PC-3 (cell line): ENCODE measurements at regions not wholly inside any gene's neighbourhood (a gene's known extent, or its start where the extent isn't known, plus 50 kb on each side); places are given as distances from the start of the nearest gene placed in this dataset.

Source experiments
- ATAC-seq: fragments of 200-7000 bp; cut with Tn5 transposase; 2 replicates; pipeline ENCODE4 v1.9.1; 2020; ENCODE audit warnings: mild to moderate bottlenecking, moderate library complexity
- BruUV-seq: library from RNA; stranded (reverse); fragments of 400-500 nt; replicated peaks from 2 replicates; lab custom pipeline; 2021; lab: Mats Ljungman, UMichigan
- CTCF ChIA-PET: fragments of 300-600 bp; sonication (Branson Sonifier 250); formaldehyde crosslinking; loops from one replicate; lab custom pipeline; 2022; ENCODE audit warnings: antibody characterized with exemption; lab: Charles Lee
- POLR2A ChIA-PET: fragments of 300-600 bp; sonication (Branson Sonifier 250); formaldehyde crosslinking; loops from one replicate; lab custom pipeline; 2022; ENCODE audit warnings: antibody characterized with exemption; ENCODE audit not compliant: unreplicated experiment; lab: Charles Lee
- DNase-seq: peaks from one replicate; pipeline ENCODE4 v3.0.0-alpha.2; 2015
- H2AFZ ChIP-seq: fragments of 300-600 bp; sonication (generic); 2 replicates; pipeline ENCODE4 v1.6.0; 2016; ENCODE audit warnings: antibody characterized with exemption, low read length
- H3F3A ChIP-seq: fragments of 300-600 bp; sonication (generic); one replicate; pipeline ENCODE4 v1.6.0; 2017; ENCODE audit warnings: antibody characterized with exemption, low read length, control low read depth, mild to moderate bottlenecking; ENCODE audit not compliant: unreplicated experiment
- H3K27ac ChIP-seq: fragments of 300-600 bp; sonication (generic); 2 replicates; pipeline ENCODE4 v1.5.1; 2016; ENCODE audit warnings: mild to moderate bottlenecking, low read length
- H3K27me3 ChIP-seq: fragments of 300-600 bp; sonication (generic); 2 replicates; pipeline ENCODE4 v1.6.1; 2016; ENCODE audit warnings: low read length, mixed read lengths
- H3K36me3 ChIP-seq: fragments of 300-600 bp; sonication (generic); 2 replicates; pipeline ENCODE4 v1.6.1; 2016; ENCODE audit warnings: low read depth, mixed run types, low read length, mixed read lengths
- H3K4me1 ChIP-seq: fragments of 300-600 bp; sonication (generic); 2 replicates; pipeline ENCODE4 v1.5.1; 2016; ENCODE audit warnings: low read length; ENCODE audit not compliant: insufficient read depth
- H3K4me2 ChIP-seq: fragments of 300-600 bp; sonication (generic); 2 replicates; pipeline ENCODE4 v1.6.0; 2016; ENCODE audit warnings: low read length
- H3K4me3 ChIP-seq: fragments of 300-600 bp; sonication (generic); 2 replicates; pipeline ENCODE4 v1.5.1; 2016; ENCODE audit warnings: mild to moderate bottlenecking, low read length, mixed read lengths
- H3K79me2 ChIP-seq: fragments of 300-600 bp; sonication (generic); 2 replicates; pipeline ENCODE4 v1.6.1; 2017; ENCODE audit warnings: low read length, mixed read lengths
- H3K9ac ChIP-seq: fragments of 300-600 bp; sonication (generic); 2 replicates; pipeline ENCODE4 v1.6.0; 2016; ENCODE audit warnings: mild to moderate bottlenecking, low read length
- H3K9me2 ChIP-seq: fragments of 300-600 bp; sonication (generic); replicated peaks from 2 replicates; pipeline ENCODE4 v1.6.1; 2016; ENCODE audit warnings: mixed run types, low read length, mixed read lengths
- H3K9me3 ChIP-seq: fragments of 300-600 bp; sonication (generic); 2 replicates; pipeline ENCODE4 v1.6.1; 2016; ENCODE audit warnings: low read length, mixed read lengths
- H4K20me1 ChIP-seq: fragments of 300-600 bp; sonication (generic); 2 replicates; pipeline ENCODE4 v1.6.1; 2016; ENCODE audit warnings: low read length, mixed read lengths
- CTCF ChIP-seq: fragments of 300-600 bp; sonication (generic); conservative IDR thresholded peaks from 2 replicates; pipeline ENCODE4 v1.5.1; 2017; ENCODE audit warnings: antibody characterized with exemption, low read depth, mild to moderate bottlenecking, low read length
- EZH2 ChIP-seq: fragments of 300-600 bp; sonication (generic); IDR thresholded peaks from one replicate; pipeline ENCODE4 v1.6.1; 2017; ENCODE audit warnings: antibody characterized with exemption, mild to moderate bottlenecking, low read length; ENCODE audit not compliant: unreplicated experiment
- EZH2phosphoT487 ChIP-seq: fragments of 300-600 bp; sonication (generic); IDR thresholded peaks from 2 replicates; pipeline ENCODE4 v1.6.1; 2018; ENCODE audit warnings: mild to moderate bottlenecking, antibody characterized with exemption, low read length, borderline replicate concordance
- intact Hi-C: fragments of 100-400 bp; cut with micrococcal nuclease; formaldehyde crosslinking; loops from 2 replicates; pipeline ENCODE4 v1.9.0; 2023

GRCh38 chr3:72219752-72220151 is 434.8 kb upstream of the PROK2 start:
- Histone ChIP-seq H3K9me2 (no peaks in the 10 kb centered on the region), H3K9ac (no peak overlapping the region), H3K27ac (no peak overlapping the region), H3K4me3 (no peak overlapping the region), H3K36me3 (no peaks in the 10 kb centered on the region), H4K20me1 (no peaks in the 10 kb centered on the region), H3K9me3 (peaks cover 6% of the 10 kb centered on the region; the same call in 1 of the 2 replicates), H2AFZ (no peak overlapping the region), H3K79me2 (no peaks in the 10 kb centered on the region), H3F3A (no peaks in the 10 kb centered on the region), H3K4me2 (no peak overlapping the region), H3K27me3 (peaks cover 9% of the 10 kb centered on the region), H3K4me1 (no peaks in the 10 kb centered on the region)
- DNase-seq, result no peak
- no peak for ATAC-seq
- no peak for TF ChIP-seq CTCF
- TF ChIP-seq EZH2phosphoT487, result no peak
- no peak for TF ChIP-seq EZH2
- BruUV-seq, result no TSS peak
- POLR2A ChIA-PET, result no interaction called here
- intact Hi-C loops, result no loop called here
- CTCF ChIA-PET, result no interaction called here

- no peak overlapping the region for H3K9ac ChIP-seq
- H3K4me2 ChIP-seq, result no peak overlapping the region
- H2AFZ ChIP-seq, result no peak overlapping the region
- H3K27ac ChIP-seq, result no peak overlapping the region
- no peak for ATAC-seq
- no peaks in the 10 kb centered on the region for H3K9me3 ChIP-seq
- no peaks in the 10 kb centered on the region for H4K20me1 ChIP-seq
- H3K4me3 ChIP-seq, result no peak overlapping the region
- no peaks in the 10 kb centered on the region for H3K36me3 ChIP-seq
- intact Hi-C loops, result no loop called here
- no peaks in the 10 kb centered on the region for H3K79me2 ChIP-seq
- H3K27me3 ChIP-seq, result peaks cover 9% of the 10 kb centered on the region
- H3K9me2 ChIP-seq, result no peaks in the 10 kb centered on the region
- no peak for DNase-seq
- H3K4me1 ChIP-seq, result no peaks in the 10 kb centered on the region
- POLR2A ChIA-PET, result no interaction called here
- TF ChIP-seq EZH2 (no peak), CTCF (no peak), EZH2phosphoT487 (no peak)
- no peaks in the 10 kb centered on the region for H3F3A ChIP-seq
- CTCF ChIA-PET, result no interaction called here
- BruUV-seq, result no TSS peak
Observed at GRCh38 chr3:72217570-72217969, 432.6 kb upstream of the PROK2 start.

- no peaks in the 10 kb centered on the region for H3K9me3 ChIP-seq
- H3K4me1 ChIP-seq, result no peaks in the 10 kb centered on the region
- no peak overlapping the region for H3K9ac ChIP-seq
- CTCF ChIA-PET, result no interaction called here
- intact Hi-C loops, result no loop called here
- TF ChIP-seq EZH2phosphoT487, result no peak
- TF ChIP-seq EZH2, result no peak
- TF ChIP-seq CTCF, result no peak
- H3K4me2 ChIP-seq, result no peak overlapping the region
- DNase-seq (no peak), ATAC-seq (no peak)
- no peak overlapping the region for H3K27ac ChIP-seq
- POLR2A ChIA-PET, result no interaction called here
- H4K20me1 ChIP-seq, result no peaks in the 10 kb centered on the region
- no peaks in the 10 kb centered on the region for H3K79me2 ChIP-seq
- H3K9me2 ChIP-seq, result no peaks in the 10 kb centered on the region
- no TSS peak for BruUV-seq
- H3F3A ChIP-seq, result no peaks in the 10 kb centered on the region
- H3K4me3 ChIP-seq, result no peak overlapping the region
- H3K36me3 ChIP-seq, result no peaks in the 10 kb centered on the region
- no peak overlapping the region for H2AFZ ChIP-seq
- H3K27me3 ChIP-seq, result no peaks in the 10 kb centered on the region
Observed at GRCh38 chr3:72214066-72214951, 429.4 kb upstream of the PROK2 start.
